ENCODE measurements at regions not wholly inside any gene's neighbourhood (a gene's known extent, or its start where the extent isn't known, plus 50 kb on each side); places are given as distances from the start of the nearest gene placed in this dataset.

GRCh38 chr3:107235193-107235927, 141.9 kb upstream of the CCDC54 start:
- TF ChIP-seq CTCF (IDR thresholded peaks at IDR 0.05; ENCODE audit: low read depth, low read length) = no peak
- no peaks in the 10 kb centered on the region for H3K36me3 ChIP-seq
- H3K27me3 ChIP-seq (ENCODE audit: insufficient read depth, low read depth, severe bottlenecking) = no peaks in the 10 kb centered on the region
- no peak overlapping the region for H3K27ac ChIP-seq
- H3K4me3 ChIP-seq (ENCODE audit: low read depth, low read length) = peak overlapping the region; percentile 62
- H3K9me3 ChIP-seq (ENCODE audit: severe bottlenecking) = no peaks in the 10 kb centered on the region
- peak; percentile 21 for DNase-seq

- Histone ChIP-seq H3K9me3 (ENCODE audit: severe bottlenecking) (no peaks in the 10 kb centered on the region), H3K27ac (no peak overlapping the region), H3K36me3 (no peaks in the 10 kb centered on the region), H3K27me3 (ENCODE audit: insufficient read depth, low read depth, severe bottlenecking) (no peaks in the 10 kb centered on the region), H3K4me3 (ENCODE audit: low read depth, low read length) (peak overlapping the region; percentile 62)
- DNase-seq = peak; percentile 50
- peak; percentile 60 for TF ChIP-seq CTCF (IDR thresholded peaks at IDR 0.05; ENCODE audit: low read depth, low read length)
These were observed 141.3 kb upstream of the CCDC54 start for GRCh38 chr3:107235928-107236315.

- TF ChIP-seq CTCF (IDR thresholded peaks at IDR 0.05; ENCODE audit: low read depth, low read length) = no peak
- no peak for DNase-seq
- H3K27ac ChIP-seq = no peak overlapping the region
These were observed 140.4 kb upstream of the CCDC54 start for GRCh38 chr3:107236655-107237337.

GRCh38 chr3:107238787-107239186, 138.5 kb upstream of the CCDC54 start:
- H3K4me3 ChIP-seq (ENCODE audit: low read depth, low read length) = no peak overlapping the region
- no peaks in the 10 kb centered on the region for H3K27me3 ChIP-seq (ENCODE audit: insufficient read depth, low read depth, severe bottlenecking)
- no peak for DNase-seq
- H3K27ac ChIP-seq = no peak overlapping the region
- H3K36me3 ChIP-seq = no peaks in the 10 kb centered on the region
- TF ChIP-seq CTCF (IDR thresholded peaks at IDR 0.05; ENCODE audit: low read depth, low read length) = no peak
- H3K9me3 ChIP-seq (ENCODE audit: severe bottlenecking) = no peaks in the 10 kb centered on the region

More at GRCh38 chr3:107236655-107237337, 140.4 kb upstream of the CCDC54 start:
- Histone ChIP-seq H3K27me3 (ENCODE audit: insufficient read depth, low read depth, severe bottlenecking) (no peaks in the 10 kb centered on the region), H3K9me3 (ENCODE audit: severe bottlenecking) (no peaks in the 10 kb centered on the region), H3K36me3 (no peaks in the 10 kb centered on the region), H3K4me3 (ENCODE audit: low read depth, low read length) (no peak overlapping the region)

GRCh38 chr3:107239703-107240102, 137.5 kb upstream of the CCDC54 start:
- no peak for TF ChIP-seq CTCF (IDR thresholded peaks at IDR 0.05; ENCODE audit: low read depth, low read length)
- H3K4me3 ChIP-seq (ENCODE audit: low read depth, low read length) = peak overlapping the region; percentile 62

More at GRCh38 chr3:107239703-107240102, 137.5 kb upstream of the CCDC54 start:
- Histone ChIP-seq H3K9me3 (ENCODE audit: severe bottlenecking) (no peaks in the 10 kb centered on the region), H3K36me3 (no peaks in the 10 kb centered on the region), H3K27ac (no peak overlapping the region), H3K27me3 (ENCODE audit: insufficient read depth, low read depth, severe bottlenecking) (no peaks in the 10 kb centered on the region)
- DNase-seq = no peak
